ENCODE measurements at regions not wholly inside any gene's neighbourhood (a gene's known extent, or its start where the extent isn't known, plus 50 kb on each side); places are given as distances from the start of the nearest gene placed in this dataset.
"Not testable (repeated sequence)": the region's sequence is repeated elsewhere in the genome, so short reads cannot be mapped to it uniquely, and the experiment has no call there.

DNA sequence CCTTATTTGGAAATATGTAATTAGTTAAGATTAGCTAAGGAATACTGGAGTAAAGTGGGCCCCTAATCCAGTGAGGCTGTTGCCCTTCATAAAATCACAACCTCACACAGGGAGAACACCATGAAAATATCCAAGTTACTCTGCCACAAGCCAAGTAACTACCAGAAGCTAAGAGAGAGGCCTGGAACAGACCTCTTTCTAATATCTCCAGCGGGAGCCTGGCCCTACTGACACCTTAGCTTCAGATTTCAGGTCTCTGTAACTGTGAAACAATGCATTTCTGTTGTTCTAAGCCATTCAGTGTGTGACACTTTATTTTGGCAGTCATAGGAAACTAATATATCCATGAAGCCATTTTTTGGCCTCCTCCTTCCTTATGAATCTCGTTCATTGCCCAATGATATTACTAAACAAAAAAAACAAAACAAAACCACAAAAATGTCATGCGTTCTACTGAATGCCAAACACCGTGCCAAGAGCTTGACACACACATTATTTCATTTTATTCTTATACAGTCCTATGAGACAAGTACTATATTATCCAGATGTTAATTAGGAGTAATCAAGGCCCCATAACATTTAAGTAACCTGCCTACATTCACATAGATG lies 699.0 kb downstream of the MAT2B start:
- no peak overlapping the region for H3K27ac ChIP-seq (ENCODE audit: low read depth)
- no peak overlapping the region for H3K4me3 ChIP-seq (ENCODE audit: low read depth, low read length)
- H3K4me1 ChIP-seq (ENCODE audit: insufficient read depth) = no peaks in the 10 kb centered on the region
- H3K36me3 ChIP-seq (ENCODE audit: insufficient read depth) = no peaks in the 10 kb centered on the region
- WGBS = 76% methylated on average over 4 of the region's 4 CpGs
- DNase-seq (ENCODE audit: extremely low spot score) = no peak

DNA sequence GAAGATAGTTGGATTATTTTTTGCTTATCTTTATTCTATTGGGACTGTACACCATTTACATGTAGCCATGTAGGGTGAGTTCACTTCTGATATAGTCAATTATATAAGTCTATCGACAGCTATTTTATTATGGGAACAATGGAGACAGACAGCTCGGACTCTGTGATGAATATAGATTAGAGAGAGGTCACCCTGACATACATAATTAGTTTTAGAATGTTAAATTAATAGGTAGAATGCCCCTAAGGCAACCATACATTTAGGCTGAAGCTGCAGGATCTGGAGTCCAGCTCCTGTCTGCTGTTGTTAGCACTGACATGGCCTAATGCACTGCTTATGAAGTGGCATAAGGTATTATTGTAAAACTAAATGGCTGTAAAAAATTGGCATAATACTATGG lies 700.8 kb downstream of the MAT2B start:
- Histone ChIP-seq H3K4me3 (ENCODE audit: low read depth, low read length) (no peak overlapping the region), H3K27ac (ENCODE audit: low read depth) (no peak overlapping the region), H3K36me3 (ENCODE audit: insufficient read depth) (no peaks in the 10 kb centered on the region), H3K4me1 (ENCODE audit: insufficient read depth) (no peaks in the 10 kb centered on the region)
- DNase-seq (ENCODE audit: extremely low spot score) = no peak
- 90% methylated on average over 2 of the region's 2 CpGs for WGBS

DNA sequence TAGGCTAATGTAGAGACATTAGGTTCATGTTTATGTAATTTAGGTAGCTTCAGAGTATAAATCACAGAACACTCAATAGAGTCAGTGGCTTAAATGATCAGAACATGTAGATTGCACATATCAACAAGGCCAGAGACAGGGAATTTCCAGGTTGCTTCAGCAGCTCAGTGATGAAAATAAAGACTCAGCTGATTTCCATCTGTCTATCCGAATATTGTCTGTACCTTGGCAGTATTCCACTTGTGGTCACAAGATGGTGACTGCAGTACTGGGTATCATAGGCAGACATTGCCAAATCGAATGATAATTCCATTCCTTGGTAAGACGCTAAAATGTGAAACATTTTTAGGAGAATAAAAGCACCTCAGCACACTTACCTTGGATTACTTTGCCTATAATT lies 702.2 kb downstream of the MAT2B start:
- H3K36me3 ChIP-seq (ENCODE audit: insufficient read depth) = no peaks in the 10 kb centered on the region
- no peak for DNase-seq (ENCODE audit: extremely low spot score)
- H3K4me3 ChIP-seq (ENCODE audit: low read depth, low read length) = no peak overlapping the region
- H3K4me1 ChIP-seq (ENCODE audit: insufficient read depth) = no peaks in the 10 kb centered on the region
- WGBS = 90% methylated on average over 3 of the region's 3 CpGs
- no peak overlapping the region for H3K27ac ChIP-seq (ENCODE audit: low read depth)

DNA sequence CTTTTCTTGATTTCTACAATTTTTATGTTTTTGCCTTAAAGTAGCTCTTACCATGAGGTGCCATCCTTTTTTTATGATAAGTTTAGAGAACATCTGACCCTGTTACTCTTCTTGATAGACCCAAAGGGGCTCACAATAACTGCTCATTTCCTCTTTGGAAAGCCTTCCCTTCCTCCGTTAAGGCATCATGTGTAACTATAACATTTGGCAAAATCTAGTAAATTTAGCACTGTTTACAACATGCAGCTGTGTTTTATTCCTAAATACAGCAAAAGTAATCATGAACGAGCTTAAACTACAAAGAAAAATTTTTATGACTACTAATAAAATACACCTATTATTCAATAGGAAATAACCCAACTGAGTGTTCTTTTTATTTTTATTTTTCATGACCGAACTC lies 705.1 kb downstream of the MAT2B start:
- no peak overlapping the region for H3K4me3 ChIP-seq (ENCODE audit: low read depth, low read length)
- H3K4me1 ChIP-seq (ENCODE audit: insufficient read depth) = no peaks in the 10 kb centered on the region
- H3K27ac ChIP-seq (ENCODE audit: low read depth) = no peak overlapping the region
- H3K36me3 ChIP-seq (ENCODE audit: insufficient read depth) = no peaks in the 10 kb centered on the region
- no peak for DNase-seq (ENCODE audit: extremely low spot score)
- 45% methylated on average over 3 of the region's 3 CpGs for WGBS

DNA sequence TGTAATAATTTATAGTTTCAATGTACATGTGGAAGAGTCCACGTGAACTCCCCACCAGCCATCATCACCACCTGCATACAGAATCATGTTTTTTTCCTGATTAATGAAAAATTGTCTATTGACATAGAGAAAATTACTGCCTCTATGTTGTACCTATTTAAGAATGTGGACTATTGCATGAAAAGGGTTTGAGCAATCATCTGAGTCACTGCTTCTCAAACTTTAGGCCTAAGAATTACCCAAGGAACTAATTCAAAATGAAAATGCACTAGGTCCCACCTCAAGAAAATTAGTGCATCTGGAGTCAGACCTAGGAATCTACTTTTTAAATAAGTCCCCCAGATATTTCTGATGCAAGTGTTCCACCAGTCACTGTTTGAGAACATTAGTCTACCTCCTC lies 709.3 kb downstream of the MAT2B start:
- Histone ChIP-seq H3K27ac (ENCODE audit: low read depth) (no peak overlapping the region), H3K4me3 (ENCODE audit: low read depth, low read length) (no peak overlapping the region), H3K36me3 (ENCODE audit: insufficient read depth) (no peaks in the 10 kb centered on the region), H3K4me1 (ENCODE audit: insufficient read depth) (no peaks in the 10 kb centered on the region)
- no peak for DNase-seq (ENCODE audit: extremely low spot score)
- WGBS = 79% methylated on average over 1 of the region's 1 CpG

DNA sequence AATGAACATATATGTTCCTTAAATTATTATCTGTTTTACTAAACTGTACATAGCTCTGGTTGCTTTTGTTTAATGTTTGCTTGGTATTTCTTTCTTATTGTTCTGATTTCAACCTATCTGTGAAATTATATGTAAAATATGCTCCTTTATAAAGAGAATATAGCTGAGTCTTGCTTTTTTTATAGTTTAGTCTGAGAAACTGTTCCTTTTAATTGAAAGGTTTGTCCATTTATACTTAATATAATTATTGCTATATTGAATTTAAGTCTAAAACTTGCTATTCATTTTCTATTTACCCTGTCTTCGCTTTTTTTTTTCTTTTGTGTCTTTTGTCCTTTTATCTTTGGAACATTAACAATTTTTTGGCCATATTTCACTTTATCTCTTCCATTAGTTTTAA lies 712.0 kb downstream of the MAT2B start:
- Histone ChIP-seq H3K27ac (ENCODE audit: low read depth) (no peak overlapping the region), H3K4me1 (ENCODE audit: insufficient read depth) (no peaks in the 10 kb centered on the region), H3K36me3 (ENCODE audit: insufficient read depth) (no peaks in the 10 kb centered on the region), H3K4me3 (ENCODE audit: low read depth, low read length) (no peak overlapping the region)
- 79% methylated on average over 1 of the region's 1 CpG for WGBS
- DNase-seq (ENCODE audit: extremely low spot score) = no peak

DNA sequence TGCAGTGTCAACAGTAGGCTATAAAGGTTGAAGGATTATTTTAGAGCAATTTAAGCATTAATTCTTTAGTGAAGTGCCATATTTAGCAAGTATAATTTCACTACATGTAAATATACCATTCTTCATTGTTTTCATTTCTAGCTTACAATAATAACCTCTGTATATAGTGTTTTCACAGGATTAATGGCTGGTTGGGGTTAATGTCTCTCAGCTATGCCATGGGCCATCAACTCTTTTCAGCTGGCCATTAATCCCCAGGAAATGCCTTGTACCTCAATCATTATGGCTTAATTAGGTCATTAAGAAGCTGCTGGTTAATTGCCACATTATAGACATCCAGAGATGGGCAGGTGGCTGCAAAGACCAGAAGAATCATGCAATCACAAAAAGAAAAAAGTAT lies 715.1 kb downstream of the MAT2B start:
- Histone ChIP-seq H3K4me3 (ENCODE audit: low read depth, low read length) (no peak overlapping the region), H3K36me3 (ENCODE audit: insufficient read depth) (no peaks in the 10 kb centered on the region), H3K27ac (ENCODE audit: low read depth) (no peak overlapping the region), H3K4me1 (ENCODE audit: insufficient read depth) (no peaks in the 10 kb centered on the region)
- DNase-seq (ENCODE audit: extremely low spot score) = no peak

DNA sequence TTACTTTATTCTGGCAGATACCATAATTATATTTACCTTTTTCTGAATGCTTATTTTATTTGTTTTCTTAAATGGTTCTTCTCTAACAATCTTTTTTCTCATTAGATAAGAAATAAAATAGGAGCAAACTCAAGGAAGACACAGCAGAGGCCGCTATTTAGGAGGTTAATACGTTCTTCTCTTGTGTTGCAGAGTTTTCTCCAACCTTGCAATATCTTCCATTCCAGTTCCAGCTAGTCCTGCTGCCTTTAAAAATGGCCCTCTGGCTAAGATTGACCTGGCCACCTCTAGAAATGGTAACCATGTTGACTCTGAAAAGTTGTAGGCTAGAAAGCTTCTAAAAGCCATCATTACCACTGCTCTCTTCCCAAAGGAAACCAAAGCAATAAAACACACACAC lies 718.8 kb downstream of the MAT2B start:
- 92% methylated on average over 2 of the region's 2 CpGs for WGBS

DNA sequence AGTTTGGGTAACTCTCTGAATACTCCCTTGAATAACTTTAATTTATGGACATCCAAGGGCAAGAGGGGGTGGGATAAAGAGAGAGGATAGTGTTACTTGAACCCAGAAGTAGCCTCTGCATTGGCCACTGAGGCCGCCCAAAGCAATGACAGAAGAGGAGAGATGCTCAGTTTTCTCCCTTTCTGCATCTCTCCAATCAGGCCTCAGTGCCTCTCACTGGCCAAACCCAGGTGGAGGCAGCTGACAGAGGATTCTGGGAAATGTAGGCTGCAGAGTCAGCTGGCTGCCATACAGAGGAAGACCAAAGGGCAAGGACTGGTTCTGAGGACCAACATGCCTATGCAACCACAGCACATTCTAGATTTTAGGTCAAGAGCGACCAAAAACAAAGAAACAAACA lies 719.4 kb downstream of the MAT2B start:
- WGBS = 89% methylated on average over 2 of the region's 2 CpGs
- no peaks in the 10 kb centered on the region for H3K4me1 ChIP-seq (ENCODE audit: insufficient read depth)
- H3K4me3 ChIP-seq (ENCODE audit: low read depth, low read length) = no peak overlapping the region
- H3K36me3 ChIP-seq (ENCODE audit: insufficient read depth) = no peaks in the 10 kb centered on the region
- no peak for DNase-seq (ENCODE audit: extremely low spot score)
- no peak overlapping the region for H3K27ac ChIP-seq (ENCODE audit: low read depth)

More for the DNA sequence above, 718.8 kb downstream of the MAT2B start:
- Histone ChIP-seq H3K4me1 (ENCODE audit: insufficient read depth) (no peaks in the 10 kb centered on the region), H3K27ac (ENCODE audit: low read depth) (no peak overlapping the region), H3K4me3 (ENCODE audit: low read depth, low read length) (no peak overlapping the region), H3K36me3 (ENCODE audit: insufficient read depth) (no peaks in the 10 kb centered on the region)
- DNase-seq (ENCODE audit: extremely low spot score) = no peak

DNA sequence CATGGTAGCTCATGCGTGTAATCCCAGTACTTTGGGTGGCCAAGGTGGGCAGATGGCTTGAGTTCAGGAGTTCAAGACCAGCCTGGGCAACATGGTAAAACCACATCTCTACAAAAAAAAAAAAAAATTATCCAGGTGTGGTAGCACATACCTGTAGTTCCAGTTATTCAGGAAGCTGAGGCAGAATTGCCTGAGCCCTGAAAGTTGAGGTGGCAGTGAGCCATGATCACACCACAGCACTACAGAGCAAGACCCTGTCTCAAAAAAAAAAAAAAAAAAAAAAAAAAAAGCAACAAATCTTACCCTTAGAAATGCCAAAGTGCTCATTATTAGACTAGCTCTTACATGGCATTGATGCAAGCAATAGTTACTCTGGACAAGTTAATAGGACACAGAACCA lies 724.9 kb downstream of the MAT2B start:
- DNase-seq (ENCODE audit: extremely low spot score) = no peak

DNA sequence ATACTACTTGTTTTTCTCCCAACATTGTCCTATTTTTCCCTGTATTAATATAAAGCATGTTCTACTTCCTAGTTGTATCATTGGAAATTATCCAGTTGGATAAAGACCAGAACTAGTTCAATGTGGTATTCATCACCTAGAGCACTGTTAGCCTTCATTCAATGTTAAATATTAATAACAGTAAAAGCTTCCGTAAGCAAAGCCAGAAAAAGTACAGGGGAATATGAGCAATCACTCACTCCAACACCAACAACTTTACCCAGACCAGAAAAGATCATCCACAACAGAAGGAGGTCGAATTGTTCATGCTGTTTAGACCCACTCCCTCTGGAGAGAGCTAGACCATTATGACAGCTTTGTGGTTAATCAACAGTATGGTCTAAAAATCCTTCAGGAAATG lies 728.4 kb downstream of the MAT2B start:
- H3K36me3 ChIP-seq (ENCODE audit: insufficient read depth) = no peaks in the 10 kb centered on the region
- H3K4me1 ChIP-seq (ENCODE audit: insufficient read depth) = no peaks in the 10 kb centered on the region
- 49% methylated on average over 2 of the region's 2 CpGs for WGBS
- H3K27ac ChIP-seq (ENCODE audit: low read depth) = no peak overlapping the region
- DNase-seq (ENCODE audit: extremely low spot score) = no peak
- H3K4me3 ChIP-seq (ENCODE audit: low read depth, low read length) = no peak overlapping the region

More for the DNA sequence above, 724.9 kb downstream of the MAT2B start:
- Histone ChIP-seq H3K27ac (ENCODE audit: low read depth) (no peak overlapping the region), H3K36me3 (ENCODE audit: insufficient read depth) (no peaks in the 10 kb centered on the region), H3K4me1 (ENCODE audit: insufficient read depth) (no peaks in the 10 kb centered on the region), H3K4me3 (ENCODE audit: low read depth, low read length) (no peak overlapping the region)
- whole genome bisulfite sequencing = 100% methylated on average over 1 of the region's 1 CpG

DNA sequence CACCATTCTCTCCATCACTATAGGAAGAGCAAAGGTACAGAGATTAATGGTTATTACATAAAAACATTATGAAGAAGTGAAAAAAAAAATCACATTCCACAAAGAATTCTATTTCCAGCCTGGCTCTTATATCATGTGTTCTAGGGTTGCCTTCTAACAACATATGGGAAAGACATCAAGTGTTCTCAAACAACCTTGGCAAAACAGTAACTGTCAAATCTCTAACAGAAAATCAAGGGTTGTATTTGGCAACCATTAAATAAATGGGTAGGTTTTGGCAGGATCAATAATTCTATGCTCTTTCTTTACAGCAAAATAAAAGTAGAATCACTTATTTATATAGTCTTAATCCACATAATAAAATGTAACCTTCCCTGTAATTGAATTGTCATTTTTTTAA lies 728.9 kb downstream of the MAT2B start:
- Histone ChIP-seq H3K4me3 (ENCODE audit: low read depth, low read length) (no peak overlapping the region), H3K4me1 (ENCODE audit: insufficient read depth) (no peaks in the 10 kb centered on the region), H3K36me3 (ENCODE audit: insufficient read depth) (no peaks in the 10 kb centered on the region), H3K27ac (ENCODE audit: low read depth) (no peak overlapping the region)
- no peak for DNase-seq (ENCODE audit: extremely low spot score)

DNA sequence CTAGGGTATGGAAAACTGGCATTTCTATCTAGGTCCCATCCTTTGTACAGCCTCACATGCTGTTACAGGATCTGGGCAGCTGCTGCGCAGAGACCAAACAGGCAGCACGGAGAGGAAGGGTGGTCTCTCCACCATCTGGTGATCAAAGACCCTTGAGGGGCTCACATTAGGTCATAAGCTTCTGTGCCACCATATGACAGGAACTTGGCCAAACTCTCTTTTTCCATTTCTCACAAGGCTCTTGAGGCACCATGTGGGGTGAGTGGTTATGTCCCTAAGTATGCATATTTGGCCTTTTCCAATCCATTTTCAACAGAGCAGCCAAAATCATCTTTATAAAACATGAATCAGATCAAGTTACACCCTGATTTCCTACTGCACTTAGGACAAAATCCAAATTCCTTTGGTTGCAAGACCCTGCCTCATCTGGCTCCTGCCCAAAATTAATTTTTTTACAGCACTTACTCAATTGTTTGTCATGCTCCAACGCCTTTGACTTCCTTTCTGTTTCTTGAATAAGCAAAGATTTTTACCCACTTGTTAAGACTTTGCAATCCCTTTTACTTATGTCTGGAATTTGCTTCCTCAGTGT lies 730.0 kb downstream of the MAT2B start:
- WGBS = 74% methylated on average over 3 of the region's 3 CpGs
- H3K36me3 ChIP-seq (ENCODE audit: insufficient read depth) = no peaks in the 10 kb centered on the region
- H3K4me1 ChIP-seq (ENCODE audit: insufficient read depth) = no peaks in the 10 kb centered on the region
- no peak for DNase-seq (ENCODE audit: extremely low spot score)
- no peak overlapping the region for H3K4me3 ChIP-seq (ENCODE audit: low read depth, low read length)
- no peak overlapping the region for H3K27ac ChIP-seq (ENCODE audit: low read depth)

DNA sequence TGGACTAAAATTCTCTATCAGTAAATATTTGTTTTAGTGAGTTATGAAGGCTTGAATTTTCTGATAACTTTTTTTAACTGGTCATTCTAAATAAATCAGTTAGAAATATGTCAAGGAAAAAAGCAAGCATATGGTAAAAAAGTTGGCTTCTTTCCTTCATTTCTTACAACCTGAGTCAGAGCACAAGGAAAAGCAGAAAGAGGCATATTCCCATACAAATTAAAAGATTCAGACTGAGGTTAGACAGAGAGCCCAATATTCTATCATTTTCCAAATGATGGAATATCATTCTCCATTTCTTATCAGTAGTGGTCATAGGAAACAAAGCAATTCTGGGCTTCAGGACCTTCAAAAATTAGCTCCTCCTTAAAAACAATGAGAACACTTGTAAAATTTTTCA lies 732.1 kb downstream of the MAT2B start:
- no peaks in the 10 kb centered on the region for H3K4me1 ChIP-seq (ENCODE audit: insufficient read depth)
- DNase-seq (ENCODE audit: extremely low spot score) = no peak
- H3K4me3 ChIP-seq (ENCODE audit: low read depth, low read length) = no peak overlapping the region
- H3K36me3 ChIP-seq (ENCODE audit: insufficient read depth) = no peaks in the 10 kb centered on the region
- no peak overlapping the region for H3K27ac ChIP-seq (ENCODE audit: low read depth)

DNA sequence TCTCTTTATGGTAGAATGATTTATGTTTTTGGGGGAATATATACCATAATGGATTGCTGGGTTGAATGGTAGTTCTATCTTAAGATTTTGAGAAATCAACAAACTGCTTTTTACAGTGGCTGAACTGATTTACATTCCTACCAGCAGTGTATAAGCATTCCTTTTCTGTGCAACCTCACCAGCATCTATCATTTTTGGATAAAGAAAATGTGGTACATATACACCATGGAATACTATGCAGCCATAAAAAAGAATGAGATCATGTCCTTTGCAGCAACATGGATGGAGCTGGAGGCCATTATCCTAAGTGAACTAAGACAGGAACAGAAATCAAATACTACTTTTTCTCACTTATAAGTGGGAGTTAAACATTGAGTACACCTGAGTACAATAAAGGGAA lies 746.4 kb downstream of the MAT2B start:
- H3K36me3 ChIP-seq (ENCODE audit: insufficient read depth) = not testable (repeated sequence)

More for the DNA sequence above, 746.4 kb downstream of the MAT2B start:
- not testable (repeated sequence) for H3K4me3 ChIP-seq (ENCODE audit: low read depth, low read length); H3K27ac ChIP-seq (ENCODE audit: low read depth); H3K4me1 ChIP-seq (ENCODE audit: insufficient read depth); DNase-seq (ENCODE audit: extremely low spot score)
